Liver (tissue), 3 donors: ENCODE measurements at regions not wholly inside any gene's neighbourhood (a gene's known extent, or its start where the extent isn't known, plus 50 kb on each side); places are given as distances from the start of the nearest gene placed in this dataset.

ENCODE experiments used
- FOXA1 ChIP-seq: IDR thresholded peaks from 2 replicates; pipeline ENCODE4 v1.6.1; 2016; ENCODE audit warnings: antibody characterized with exemption
- RXRA ChIP-seq, 2 donors: IDR thresholded peaks; 2 replicates each; pipeline ENCODE4 v1.6.1; 2017 to 2018; ENCODE audit warnings: antibody characterized with exemption in 2 of 2, mild to moderate bottlenecking in 1 of 2
- YY1 ChIP-seq: IDR thresholded peaks from 2 replicates; pipeline ENCODE4 v1.6.1; 2016; ENCODE audit warnings: antibody characterized with exemption, mild to moderate bottlenecking
- TF ChIP-seq, protein P1 (sequence below): fragments of 150-350 bp; IDR thresholded peaks from 2 replicates; pipeline ENCODE4 v1.5.1; 2017; ENCODE audit warnings: improper control_type of control experiment, low read depth, low read length; ENCODE audit not compliant: missing input control
- TF ChIP-seq, protein P2 (sequence below): IDR thresholded peaks from 2 replicates; pipeline ENCODE4 v1.6.1; 2016; ENCODE audit warnings: antibody characterized with exemption
- TF ChIP-seq, protein P3 (sequence below): IDR thresholded peaks from 2 replicates; pipeline ENCODE4 v1.6.1; 2016; ENCODE audit warnings: antibody characterized with exemption
- donor health status: healthy.
- donor health status: healthy.

DNA sequence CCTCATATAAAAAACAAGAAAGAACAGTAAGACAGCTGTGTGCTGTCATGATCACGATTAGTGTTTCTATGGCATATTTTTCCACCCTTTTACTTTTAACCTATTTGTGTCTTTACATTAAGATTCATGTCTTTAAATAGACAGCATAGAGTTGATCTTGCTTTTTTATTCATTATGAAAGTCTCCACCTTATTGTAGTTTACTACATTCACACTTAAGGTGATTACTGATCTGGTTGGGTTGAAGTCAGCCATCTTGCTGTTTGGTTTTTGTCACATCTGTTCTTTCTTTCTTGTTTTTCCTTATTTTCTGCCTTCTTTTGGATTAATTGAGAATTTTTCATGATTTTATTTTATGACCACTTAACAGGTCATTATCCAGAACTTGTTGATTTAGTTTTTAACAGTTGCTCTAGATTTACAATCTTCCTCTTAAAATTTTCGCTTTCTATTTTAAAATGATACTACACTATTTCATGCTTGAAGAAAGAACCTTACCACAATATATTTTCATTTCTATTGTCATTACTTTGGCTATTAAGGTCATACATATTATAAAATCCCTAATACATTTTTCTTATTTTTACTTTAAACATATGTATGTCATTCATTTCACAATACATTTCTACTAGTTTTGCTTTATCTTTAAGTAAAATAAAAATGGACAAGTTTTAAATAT lies 292.5 kb downstream of the SH3GL2 start:
- TF ChIP-seq, protein P1, sequence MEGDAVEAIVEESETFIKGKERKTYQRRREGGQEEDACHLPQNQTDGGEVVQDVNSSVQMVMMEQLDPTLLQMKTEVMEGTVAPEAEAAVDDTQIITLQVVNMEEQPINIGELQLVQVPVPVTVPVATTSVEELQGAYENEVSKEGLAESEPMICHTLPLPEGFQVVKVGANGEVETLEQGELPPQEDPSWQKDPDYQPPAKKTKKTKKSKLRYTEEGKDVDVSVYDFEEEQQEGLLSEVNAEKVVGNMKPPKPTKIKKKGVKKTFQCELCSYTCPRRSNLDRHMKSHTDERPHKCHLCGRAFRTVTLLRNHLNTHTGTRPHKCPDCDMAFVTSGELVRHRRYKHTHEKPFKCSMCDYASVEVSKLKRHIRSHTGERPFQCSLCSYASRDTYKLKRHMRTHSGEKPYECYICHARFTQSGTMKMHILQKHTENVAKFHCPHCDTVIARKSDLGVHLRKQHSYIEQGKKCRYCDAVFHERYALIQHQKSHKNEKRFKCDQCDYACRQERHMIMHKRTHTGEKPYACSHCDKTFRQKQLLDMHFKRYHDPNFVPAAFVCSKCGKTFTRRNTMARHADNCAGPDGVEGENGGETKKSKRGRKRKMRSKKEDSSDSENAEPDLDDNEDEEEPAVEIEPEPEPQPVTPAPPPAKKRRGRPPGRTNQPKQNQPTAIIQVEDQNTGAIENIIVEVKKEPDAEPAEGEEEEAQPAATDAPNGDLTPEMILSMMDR: no peak
- no peak for TF ChIP-seq FOXA1
- TF ChIP-seq, protein P2, sequence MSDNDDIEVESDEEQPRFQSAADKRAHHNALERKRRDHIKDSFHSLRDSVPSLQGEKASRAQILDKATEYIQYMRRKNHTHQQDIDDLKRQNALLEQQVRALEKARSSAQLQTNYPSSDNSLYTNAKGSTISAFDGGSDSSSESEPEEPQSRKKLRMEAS: no peak
- no peak for TF ChIP-seq YY1
- no peak for TF ChIP-seq RXRA (IDR thresholded peaks at IDR 0.05)
- TF ChIP-seq, protein P3, sequence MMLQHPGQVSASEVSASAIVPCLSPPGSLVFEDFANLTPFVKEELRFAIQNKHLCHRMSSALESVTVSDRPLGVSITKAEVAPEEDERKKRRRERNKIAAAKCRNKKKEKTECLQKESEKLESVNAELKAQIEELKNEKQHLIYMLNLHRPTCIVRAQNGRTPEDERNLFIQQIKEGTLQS: no peak
